WTC11 (cell line): ENCODE measurements at regions not wholly inside any gene's neighbourhood (a gene's known extent, or its start where the extent isn't known, plus 50 kb on each side); places are given as distances from the start of the nearest gene placed in this dataset.
"Not testable (repeated sequence)": the region's sequence is repeated elsewhere in the genome, so short reads cannot be mapped to it uniquely, and the experiment has no call there.

Experiments
- CREB1 ChIP-seq: sonication (generic); formaldehyde crosslinking; IDR thresholded peaks from 2 replicates; pipeline ENCODE4 v1.8.0; 2023; ENCODE audit warnings: mild to moderate bottlenecking, missing genetic modification reagents
- E2F4 ChIP-seq: sonication (generic); formaldehyde crosslinking; IDR thresholded peaks from 2 replicates; pipeline ENCODE4 v1.8.1; 2022; ENCODE audit warnings: low read depth, mild to moderate bottlenecking, moderate library complexity, missing genetic modification reagents, borderline replicate concordance
- MAX ChIP-seq: sonication (generic); formaldehyde crosslinking; IDR thresholded peaks from 2 replicates; pipeline ENCODE4 v1.8.0; 2022; ENCODE audit warnings: mild to moderate bottlenecking, missing genetic modification reagents
- NR3C1 ChIP-seq: sonication (generic); formaldehyde crosslinking; conservative IDR thresholded peaks from 2 replicates; pipeline ENCODE4 v1.8.1; 2023; ENCODE audit warnings: low read depth, mild to moderate bottlenecking, missing genetic modification reagents
- ZNF512 ChIP-seq: sonication (generic); formaldehyde crosslinking; IDR thresholded peaks from 2 replicates; pipeline ENCODE4 v1.8.1; 2022; ENCODE audit warnings: missing genetic modification reagents, borderline replicate concordance
- TF ChIP-seq, protein P1 (sequence below): fragments of 200-600 bp; IDR thresholded peaks from 2 replicates; pipeline ENCODE4 v1.8.0; 2022; ENCODE audit warnings: antibody characterized with exemption

GRCh38 chr2:41039750-41040149, 587.9 kb upstream of the SLC8A1 start:
- not testable (repeated sequence) for TF ChIP-seq MAX, CREB1, NR3C1, ZNF512, E2F4 (CRISPR knock-in tag)
- TF ChIP-seq, protein P1, sequence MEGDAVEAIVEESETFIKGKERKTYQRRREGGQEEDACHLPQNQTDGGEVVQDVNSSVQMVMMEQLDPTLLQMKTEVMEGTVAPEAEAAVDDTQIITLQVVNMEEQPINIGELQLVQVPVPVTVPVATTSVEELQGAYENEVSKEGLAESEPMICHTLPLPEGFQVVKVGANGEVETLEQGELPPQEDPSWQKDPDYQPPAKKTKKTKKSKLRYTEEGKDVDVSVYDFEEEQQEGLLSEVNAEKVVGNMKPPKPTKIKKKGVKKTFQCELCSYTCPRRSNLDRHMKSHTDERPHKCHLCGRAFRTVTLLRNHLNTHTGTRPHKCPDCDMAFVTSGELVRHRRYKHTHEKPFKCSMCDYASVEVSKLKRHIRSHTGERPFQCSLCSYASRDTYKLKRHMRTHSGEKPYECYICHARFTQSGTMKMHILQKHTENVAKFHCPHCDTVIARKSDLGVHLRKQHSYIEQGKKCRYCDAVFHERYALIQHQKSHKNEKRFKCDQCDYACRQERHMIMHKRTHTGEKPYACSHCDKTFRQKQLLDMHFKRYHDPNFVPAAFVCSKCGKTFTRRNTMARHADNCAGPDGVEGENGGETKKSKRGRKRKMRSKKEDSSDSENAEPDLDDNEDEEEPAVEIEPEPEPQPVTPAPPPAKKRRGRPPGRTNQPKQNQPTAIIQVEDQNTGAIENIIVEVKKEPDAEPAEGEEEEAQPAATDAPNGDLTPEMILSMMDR, result not testable (repeated sequence)
